NCI-H2196 (cell line): ENCODE measurements at regions not wholly inside any gene's neighbourhood (a gene's known extent, or its start where the extent isn't known, plus 50 kb on each side); places are given as distances from the start of the nearest gene placed in this dataset.

Experiments used
- DNase-seq: peaks from one replicate; lab custom pipeline; 2025; ENCODE audit not compliant: unreplicated experiment; lab: John Stamatoyannopoulos, UW

GRCh38 chr5:165565911-165566310, 2060.5 kb downstream of the MAT2B start:
- no peak for DNase-seq

DNA sequence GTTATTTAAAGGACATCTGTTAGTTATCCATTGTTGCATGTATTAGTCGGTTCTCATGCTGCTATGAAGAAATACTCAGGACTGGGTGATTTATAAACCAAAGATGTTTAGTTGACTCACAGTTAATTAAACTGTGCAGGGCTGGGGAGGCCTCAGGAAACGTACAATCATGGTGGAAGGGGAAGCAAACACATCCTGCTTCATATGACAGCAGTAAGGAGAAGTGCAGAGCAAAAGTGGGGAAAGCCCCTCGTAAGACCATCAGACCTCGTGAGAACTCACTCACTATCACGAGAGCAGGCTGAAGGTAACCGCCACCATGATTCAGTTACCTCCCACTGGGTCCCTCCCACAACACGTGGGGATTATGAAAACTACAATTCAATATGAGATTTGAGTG, 2064.1 kb downstream of the MAT2B start:
- no peak for DNase-seq

GRCh38 chr5:165573445-165573844, 2068.0 kb downstream of the MAT2B start:
- no peak for DNase-seq

- no peak for DNase-seq
Measured at GRCh38 chr5:165574100-165574499, 2068.7 kb downstream of the MAT2B start.

DNA sequence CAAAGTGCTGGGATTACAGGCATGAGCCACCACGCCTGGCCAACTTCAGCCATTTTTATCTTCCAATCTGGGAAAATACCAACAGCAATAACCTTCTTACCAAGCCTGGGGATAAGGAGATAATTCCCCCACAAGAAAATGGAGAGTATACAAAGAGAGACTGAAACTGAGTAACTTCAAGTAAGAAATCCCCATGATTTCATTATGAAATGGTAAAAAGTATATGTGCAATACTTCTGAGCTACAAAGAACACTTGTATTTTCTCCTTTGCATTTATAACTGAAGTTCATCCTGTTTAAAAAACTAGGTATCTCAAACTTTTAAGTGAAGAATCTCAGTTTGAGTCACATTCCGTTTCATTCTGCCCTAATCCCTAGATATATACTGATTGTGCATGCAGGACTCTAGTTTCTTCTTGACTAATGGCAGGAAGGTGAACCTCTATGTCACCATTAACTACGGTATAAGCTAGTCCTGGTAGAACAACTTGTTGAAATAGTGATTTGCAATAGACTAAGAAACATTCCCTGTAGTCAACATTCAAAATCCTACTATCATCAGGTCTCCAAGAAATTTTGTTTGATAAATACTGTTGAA, 2071.4 kb downstream of the MAT2B start:
- DNase-seq, result no peak

GRCh38 chr5:165579911-165580310, 2074.5 kb downstream of the MAT2B start:
- no peak for DNase-seq

GRCh38 chr5:165594693-165595092, 2089.3 kb downstream of the MAT2B start:
- no peak for DNase-seq

- no peak for DNase-seq
Measured at GRCh38 chr5:165602529-165602928, 2097.1 kb downstream of the MAT2B start.

GRCh38 chr5:165607026-165607425, 2101.6 kb downstream of the MAT2B start:
- DNase-seq, result no peak

- no peak for DNase-seq
Measured at GRCh38 chr5:165609871-165610270, 2104.5 kb downstream of the MAT2B start.

- no peak for DNase-seq
Measured at GRCh38 chr5:165616490-165617405, 2111.3 kb downstream of the MAT2B start.

- DNase-seq, result no peak
Measured at GRCh38 chr5:165617491-165617890, 2112.1 kb downstream of the MAT2B start.

DNA sequence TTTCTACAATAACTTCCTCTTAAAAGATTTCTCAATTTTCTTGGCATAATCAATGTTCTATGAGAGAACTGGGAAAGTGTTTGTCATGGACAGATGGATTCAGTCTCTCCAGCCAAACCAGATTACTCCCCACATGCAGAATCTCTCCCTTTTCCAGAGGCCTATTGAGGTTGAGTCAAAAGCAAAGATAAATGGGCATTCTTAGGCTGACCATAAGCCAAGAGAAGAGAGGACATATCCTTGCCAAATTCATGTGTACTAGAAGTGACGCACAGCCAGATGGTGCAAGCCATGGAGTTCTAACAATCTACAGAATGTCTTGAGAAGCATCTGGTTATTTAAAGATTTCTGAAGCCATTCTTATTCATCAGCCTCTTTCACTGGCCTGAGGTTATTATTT, 2115.0 kb downstream of the MAT2B start:
- no peak for DNase-seq

DNA sequence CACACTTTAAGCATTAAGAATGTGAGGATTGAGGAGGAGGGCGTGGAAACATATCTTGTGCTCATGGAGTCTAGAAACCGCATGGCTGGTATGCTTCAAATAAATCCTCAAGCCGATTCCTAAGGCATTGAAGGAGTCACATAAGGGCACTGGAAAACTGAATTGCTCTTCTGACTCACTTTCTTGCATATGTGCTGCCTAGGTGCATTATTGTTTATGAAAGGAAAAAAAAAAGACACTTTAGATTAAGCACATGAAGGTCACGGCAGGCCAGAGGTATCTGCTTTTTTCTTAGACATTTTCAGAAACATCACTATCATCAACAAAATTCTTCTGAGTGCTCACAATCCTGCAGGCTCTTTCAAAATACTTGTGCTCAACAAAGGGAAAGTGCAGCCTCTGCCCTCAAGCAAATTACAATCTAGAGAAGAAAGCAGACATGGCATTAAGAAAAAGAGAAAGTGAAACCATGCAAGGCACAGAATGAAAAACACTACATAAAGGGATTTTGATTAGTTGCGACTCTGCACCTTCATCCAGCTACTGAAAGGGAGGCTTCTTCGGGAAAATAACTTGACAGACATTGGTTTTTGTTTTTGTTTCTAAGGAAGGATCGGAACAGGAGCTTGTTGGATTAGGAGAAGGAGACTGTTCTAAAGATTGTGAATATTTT, 2117.6 kb downstream of the MAT2B start:
- no peak for DNase-seq

GRCh38 chr5:165624166-165624946, 2118.9 kb downstream of the MAT2B start:
- DNase-seq, result no peak

DNA sequence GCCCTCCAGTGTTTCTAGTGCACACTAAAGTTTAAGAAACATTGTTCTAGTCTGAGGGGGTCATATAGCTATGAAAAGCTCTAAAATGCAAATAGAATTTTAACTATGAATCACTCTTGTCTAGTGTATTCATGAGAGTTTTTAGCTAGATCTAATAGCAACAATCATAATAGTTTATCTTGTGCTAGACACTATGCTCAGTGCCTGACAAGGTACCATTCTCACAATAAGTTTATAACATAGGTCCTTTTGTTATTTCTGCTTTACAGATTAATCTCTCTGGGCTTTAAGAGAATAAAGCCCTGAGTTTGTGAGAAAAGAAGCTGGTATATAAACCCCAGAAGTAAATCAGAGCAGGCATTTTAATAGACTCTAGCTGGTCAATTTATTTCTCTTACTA, 2120.7 kb downstream of the MAT2B start:
- DNase-seq, result no peak

- DNase-seq, result no peak
Measured at GRCh38 chr5:165627548-165628170, 2122.2 kb downstream of the MAT2B start.

DNA sequence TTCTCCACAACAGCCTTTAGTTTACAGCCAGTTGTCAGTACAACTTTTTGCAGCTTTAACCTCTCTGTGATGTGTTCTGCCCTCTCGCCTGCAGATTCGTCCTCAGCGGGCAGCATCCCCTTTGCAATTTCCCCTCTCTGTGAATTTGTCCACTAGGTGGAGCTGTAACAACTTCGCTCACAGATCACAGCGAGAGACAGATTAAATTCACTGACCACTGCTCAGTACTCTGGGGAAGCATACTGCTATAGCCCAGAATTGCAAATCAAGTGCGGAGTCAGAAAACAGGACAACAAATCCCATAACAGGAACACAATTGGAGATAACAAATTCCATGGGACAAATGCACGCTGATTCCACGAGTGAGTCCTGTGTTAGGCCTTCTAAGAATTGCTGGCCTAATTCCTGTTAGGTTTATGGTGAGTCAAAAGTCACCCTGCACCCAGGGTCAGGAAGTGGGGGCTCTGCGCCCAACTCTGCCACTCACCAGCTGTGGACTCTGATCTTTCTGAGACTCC, 2124.9 kb downstream of the MAT2B start:
- DNase-seq, result peak; percentile 64

DNA sequence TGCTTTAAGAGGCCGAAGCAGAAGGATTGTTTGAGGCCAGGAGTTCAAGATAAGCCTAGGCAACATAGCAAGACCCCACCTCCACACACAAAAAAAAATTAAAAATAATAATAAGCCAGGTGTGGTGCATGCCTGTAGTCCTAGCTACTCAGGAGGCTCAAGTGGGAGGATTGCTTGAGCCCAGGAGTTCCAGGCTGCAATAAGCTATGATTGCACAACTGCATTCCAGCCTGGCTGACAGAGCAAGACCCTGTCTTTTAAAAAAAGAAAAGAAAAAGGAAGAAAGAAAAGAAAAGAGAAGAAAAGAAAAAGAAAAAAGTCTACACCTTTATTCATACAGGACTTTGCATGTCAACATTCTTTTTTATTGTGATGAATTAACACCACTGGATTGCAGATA, 2125.8 kb downstream of the MAT2B start:
- DNase-seq, result no peak

DNA sequence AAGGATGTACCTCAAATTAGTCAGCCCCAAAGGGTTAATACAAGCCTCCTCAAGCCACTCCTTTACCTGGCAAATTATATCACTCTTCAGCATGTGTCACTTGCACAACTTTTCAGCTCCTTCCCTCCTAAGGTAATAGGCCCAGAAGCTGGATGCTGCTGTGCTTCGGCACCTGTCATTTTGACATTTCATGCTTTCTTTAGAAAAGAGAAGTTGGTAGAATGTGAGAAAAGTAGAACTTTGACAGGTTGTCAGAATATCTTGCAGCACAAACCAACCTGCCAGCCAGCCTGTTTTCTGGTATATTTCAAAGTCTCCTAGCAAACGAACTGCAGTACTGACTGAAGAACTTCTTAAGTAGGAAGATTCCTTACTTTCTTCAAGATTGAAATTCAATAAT, 2136.9 kb downstream of the MAT2B start:
- no peak for DNase-seq
